ENCODE measurements at regions not wholly inside any gene's neighbourhood (a gene's known extent, or its start where the extent isn't known, plus 50 kb on each side); places are given as distances from the start of the nearest gene placed in this dataset.
A peak's percentile ranks its signal among the peaks of the same experiment; 100 is the strongest.
"Not testable (repeated sequence)": the region's sequence is repeated elsewhere in the genome, so short reads cannot be mapped to it uniquely, and the experiment has no call there.

DNA sequence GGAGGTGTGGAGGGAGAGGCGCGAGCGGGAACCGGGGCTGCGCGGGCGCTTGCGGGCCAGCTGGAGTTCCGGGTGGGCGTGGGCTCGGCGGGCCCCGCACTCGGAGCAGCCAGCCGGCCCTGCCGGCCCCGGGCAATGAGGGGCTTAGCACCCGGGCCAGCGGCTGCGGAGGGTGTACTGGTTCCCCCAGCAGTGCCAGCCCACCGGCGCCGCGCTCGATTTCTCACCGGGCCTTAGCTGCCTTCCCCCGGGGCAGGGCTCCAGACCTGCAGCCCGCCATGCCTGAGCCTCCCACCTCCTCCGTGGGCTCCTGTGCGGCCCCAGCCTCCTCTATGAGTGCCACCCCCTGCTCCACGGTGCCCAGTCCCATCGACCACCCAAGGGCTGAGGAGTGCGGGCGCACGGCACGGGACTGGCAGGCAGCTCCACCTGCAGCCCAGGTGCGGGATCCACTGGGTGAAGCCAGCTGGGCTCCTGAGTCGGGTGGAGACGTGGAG, 141.4 kb downstream of the SPRY1 start:
- DNase-seq (ENCODE audit: low spot score), result not testable (repeated sequence)

DNA sequence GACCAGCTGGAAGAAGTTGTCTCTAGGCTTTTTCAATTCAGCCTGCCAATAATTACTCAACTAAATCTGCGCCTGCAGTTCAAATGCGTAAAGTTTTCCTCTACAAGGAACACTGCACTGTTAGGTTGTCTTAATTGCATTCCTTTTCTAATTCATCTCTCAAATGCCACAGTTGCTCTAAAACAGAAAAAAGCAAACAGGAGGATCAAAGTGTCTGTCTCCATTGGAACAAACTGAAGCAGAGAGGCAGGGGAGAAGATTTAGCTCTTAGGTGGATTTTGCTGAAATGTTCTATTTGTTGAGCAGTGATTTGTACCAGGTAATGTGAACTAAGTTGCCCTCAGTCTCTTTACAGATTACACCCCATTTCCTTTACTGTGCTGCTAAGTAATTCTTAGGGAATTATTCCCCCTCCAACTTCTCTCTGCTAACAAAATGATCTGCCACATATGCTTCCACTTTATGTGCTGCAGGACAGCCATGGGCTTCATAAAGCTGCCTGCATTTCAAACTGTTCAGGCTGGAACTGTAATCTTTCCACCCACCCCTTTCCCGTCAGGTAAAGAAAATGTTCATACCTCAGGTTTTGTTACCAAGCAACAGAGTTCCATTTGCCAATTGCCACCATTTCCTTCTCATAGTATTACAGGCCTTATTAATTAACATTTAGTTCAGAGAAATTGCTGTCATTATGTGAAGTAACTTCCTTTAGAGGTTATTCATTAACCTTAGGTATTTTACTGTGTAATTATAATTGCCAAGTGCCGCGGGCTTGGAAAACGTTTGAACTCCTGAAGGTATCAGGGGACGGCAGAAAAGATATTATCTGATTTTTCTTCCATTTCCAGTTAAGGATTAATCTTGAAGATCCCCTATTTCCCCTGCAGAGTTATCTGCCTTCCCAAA, 149.3 kb downstream of the SPRY1 start:
- peak; percentile 77 for DNase-seq (ENCODE audit: low spot score)

DNA sequence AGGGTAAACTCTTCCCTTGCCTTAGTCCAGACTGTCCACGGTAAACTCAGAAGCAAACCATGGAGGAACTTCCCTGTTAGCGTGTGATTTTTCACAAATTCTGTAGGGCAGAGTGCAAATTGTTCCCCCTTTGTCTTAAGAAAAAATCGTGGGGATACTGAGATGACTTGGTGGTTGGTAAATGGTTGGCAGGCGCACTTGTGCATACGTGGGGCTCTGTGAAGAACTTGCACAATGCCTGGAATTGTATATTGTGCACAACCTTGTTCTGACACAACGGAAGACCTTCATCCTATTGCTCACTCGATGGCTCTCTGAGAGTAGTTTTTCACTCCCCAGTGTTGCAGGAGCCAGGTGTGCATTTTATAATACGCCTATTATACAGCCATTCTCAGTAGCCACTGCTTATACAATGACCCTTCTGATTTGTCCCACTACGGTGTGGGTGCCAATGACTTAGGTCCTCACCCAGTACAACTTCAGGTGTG, 150.0 kb downstream of the SPRY1 start:
- peak; percentile 66 for DNase-seq (ENCODE audit: low spot score)

DNA sequence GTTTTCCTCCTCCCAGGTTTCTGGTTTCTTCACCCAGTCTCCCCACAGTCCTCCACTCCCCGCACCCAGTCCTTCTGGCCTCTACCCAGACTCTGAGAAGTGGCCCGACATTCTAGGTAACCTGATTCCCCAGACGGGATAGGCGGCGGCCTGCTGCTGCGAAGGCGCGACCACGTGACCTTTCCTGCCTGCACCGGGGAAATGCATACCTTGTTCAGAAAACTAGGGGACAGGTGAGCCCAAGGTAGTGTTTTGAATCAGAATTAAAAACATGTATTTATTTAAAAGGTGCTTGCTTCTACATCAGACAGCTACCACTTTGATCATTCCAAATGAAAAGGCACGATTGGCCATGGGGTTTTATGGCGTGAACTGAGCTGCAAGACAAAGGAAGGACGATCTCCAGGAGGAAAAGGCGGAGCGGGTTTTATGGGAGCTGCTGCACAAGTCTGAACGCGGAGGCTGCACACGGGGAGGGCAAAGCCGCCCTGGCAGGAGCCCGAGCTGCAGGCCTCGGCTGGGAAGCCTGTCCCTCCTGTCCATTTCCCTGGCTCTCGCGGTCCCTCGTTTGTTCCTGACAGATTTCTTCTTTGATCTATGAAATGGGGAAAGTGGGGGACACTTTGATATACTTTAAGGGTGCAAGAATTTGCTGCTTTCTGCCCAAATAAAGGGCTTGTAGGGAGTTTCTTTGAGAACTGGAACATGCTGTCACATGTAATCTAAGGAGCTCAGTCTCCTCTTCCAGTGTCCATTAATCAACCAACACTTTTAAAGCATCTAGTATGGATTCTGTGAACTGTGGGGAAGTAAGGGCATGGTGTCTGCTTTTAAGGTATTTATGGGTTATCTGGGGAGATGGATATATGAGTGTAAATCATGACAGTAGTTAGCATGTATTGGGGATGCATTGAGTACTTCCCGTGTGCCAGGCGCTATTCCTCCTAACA, 150.9 kb downstream of the SPRY1 start:
- peak; percentile 74 for DNase-seq (ENCODE audit: low spot score)

DNA sequence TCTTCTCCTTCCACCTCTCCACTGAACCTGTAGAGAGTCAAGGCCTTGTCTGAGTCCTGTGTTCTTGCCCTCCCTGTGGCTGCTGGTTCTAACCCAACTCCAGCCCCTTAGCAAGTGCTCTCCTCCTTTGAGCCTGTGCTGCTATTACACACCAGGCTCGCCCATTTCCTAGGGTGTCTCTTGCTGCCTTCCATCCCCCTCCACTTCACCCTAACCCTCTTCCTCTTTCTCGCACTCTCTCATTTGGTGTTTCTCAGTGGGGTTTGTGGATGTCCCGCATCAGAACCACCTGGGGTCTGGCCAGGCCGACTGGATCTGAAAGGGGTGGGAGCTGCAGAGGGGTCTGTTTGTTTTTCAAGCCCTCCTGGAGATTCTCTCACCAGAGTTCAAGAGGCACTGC, 156.7 kb downstream of the SPRY1 start:
- DNase-seq (ENCODE audit: low spot score), result no peak

DNA sequence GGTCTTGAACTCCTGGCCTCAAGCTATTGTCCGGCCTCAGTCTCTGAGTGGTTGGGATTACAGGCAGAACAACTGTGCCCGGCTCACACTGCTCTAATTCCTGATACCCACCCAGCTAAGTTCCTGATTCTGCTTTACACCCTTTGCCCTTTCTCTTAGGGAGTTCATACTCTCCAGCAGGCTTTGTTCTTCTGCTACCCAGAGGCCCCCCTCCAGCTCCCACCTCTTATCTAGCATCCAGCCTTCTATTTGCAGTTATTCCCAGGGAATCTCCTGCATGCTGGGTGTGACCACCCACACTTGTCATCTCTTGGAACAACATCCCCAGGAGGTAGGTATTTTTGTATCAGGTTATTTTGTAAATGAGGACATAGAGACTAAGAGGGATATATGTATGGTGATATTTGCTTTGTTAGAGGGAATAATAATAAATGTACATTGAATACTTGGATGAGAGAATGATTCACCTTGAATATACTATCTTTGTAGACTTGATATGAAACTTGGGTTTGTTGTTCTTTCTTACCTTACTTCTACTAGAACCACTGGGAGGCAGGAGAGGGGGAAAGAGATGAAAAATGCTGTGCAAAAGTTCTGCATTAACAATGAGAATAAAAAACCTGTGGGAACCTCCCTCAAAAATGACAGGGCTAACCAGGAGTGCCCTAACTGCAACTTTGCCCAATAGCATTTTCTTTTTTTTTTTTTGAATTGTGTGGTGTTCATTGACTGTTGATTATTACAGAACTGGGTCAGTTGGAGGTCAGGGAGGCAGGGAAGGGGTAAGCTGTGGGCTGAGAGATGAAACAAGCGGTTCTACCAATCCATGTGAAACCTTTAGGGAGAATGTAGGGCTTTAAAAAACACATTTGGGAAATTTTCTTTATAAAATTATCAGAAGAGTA, 157.4 kb downstream of the SPRY1 start:
- no peak for DNase-seq (ENCODE audit: low spot score)

DNA sequence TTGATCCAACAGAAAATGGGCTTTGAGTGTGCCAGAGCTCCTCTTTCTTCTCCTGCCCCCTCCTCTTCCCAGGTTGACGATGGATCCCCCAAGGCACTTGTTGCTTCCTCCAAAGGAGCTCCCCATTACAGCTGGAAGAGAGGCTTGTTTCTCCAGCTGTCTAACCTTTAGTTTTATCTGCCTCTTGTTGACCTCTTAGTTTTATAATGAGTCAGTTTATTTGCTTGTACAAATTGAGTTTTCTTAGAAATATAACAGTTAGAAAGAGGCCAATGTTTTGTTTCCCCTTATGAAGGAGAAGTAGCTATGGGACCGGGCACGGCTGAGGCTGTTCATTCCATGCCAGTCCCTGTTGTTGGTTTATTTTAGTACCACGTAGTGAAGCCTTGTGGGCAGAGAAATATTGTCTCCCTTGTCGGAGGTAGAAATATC, 158.2 kb downstream of the SPRY1 start:
- no peak for DNase-seq (ENCODE audit: low spot score)

DNA sequence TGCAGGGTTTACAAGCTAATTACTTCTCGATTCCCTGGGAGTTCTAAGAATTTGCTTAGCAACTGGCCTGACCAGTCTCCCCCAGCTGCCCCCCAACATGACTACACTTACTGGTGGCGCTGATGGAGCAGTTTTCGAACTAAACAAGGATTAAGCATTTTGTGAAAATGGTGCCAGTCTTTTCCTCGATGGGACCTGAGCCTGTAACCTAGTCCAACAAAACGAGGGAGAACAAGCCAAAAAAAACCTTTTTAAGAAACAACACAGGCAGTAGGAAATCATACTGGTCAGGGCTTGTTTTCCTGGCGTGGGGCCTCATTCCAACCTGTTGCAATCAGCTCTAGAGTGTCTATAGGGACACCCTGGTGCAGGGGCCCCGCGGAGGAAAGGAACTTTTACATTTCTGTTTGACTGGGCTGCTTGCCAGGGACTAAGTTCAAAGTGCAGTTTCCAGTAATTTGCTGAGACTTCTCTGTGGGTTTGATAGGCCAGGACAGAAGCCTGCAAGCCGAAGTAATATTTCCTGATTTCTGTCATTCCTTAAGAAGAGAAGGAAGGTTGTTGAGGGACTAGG, 158.7 kb downstream of the SPRY1 start:
- peak; percentile 63 for DNase-seq (ENCODE audit: low spot score)

DNA sequence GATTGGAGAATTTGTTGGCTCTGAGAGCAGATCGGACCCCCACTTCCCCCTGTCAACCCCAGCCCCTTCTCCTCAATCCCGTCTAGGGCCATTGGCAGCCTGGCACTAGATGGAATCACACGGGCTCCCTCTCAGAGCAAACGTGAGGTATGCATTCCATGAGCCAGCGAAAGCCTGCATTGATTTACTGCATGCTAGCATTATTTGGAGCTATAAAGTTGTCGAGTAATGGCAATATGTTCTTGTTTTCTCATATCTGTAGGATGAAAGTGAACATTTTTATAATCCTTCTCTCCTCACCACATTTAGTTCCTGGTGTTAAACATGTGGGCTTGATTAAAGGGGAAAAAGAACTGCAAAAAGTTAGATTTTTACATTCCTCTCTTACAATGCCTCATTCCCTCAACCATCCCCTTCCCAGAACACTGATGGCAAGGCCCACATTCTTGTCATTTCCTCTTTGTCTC, 159.2 kb downstream of the SPRY1 start:
- DNase-seq (ENCODE audit: low spot score), result peak; percentile 11

DNA sequence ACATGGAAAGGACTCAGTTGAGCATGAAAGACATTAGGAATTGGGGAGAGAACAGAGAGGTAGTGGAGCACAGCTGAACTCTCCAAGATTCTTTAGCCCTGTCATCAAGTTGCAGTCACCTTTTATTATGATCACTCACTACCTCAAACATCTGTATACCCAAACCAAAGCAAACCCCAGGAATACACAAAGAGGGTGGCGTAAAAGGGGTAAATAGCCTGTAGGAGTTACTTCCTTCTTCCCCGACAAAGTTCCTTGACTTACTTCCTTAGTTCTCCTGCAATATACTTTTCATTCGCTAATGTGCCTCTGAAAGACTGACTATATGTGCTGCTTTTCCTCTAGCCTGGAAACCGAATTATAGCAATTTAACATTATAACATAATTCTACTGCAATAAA, 159.9 kb downstream of the SPRY1 start:
- DNase-seq (ENCODE audit: low spot score), result no peak

DNA sequence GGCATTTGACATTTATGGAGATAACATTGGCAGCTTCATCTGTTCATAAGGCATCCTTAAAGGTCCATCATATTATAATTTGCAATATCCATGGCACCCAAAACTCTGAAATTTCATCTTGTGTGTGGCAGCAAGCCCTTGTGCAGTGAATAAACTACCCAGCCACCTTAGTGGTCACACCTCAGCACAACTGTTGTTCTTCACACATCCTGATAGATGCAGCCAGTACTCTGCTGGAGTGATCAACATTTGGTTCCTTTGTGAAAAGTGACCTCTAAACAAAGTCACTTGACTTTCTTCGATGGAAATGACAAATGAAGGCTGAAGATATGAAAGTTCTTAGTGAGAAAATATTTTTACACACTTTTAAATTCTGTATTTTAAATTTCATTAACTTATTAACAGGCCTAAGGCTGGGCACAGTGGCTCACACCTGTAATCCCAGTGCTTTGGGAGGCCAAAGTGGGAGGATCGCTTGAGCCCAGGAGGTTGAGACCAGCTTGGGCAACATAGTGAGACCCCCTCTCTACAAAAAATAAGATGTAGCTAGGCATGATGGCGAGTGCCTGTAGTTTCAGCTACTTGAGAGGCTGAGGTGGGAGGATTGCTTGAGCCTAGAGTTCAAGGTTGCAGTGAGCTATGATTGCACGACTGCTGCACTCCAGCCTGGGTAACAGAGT, 161.4 kb downstream of the SPRY1 start:
- DNase-seq (ENCODE audit: low spot score), result no peak

DNA sequence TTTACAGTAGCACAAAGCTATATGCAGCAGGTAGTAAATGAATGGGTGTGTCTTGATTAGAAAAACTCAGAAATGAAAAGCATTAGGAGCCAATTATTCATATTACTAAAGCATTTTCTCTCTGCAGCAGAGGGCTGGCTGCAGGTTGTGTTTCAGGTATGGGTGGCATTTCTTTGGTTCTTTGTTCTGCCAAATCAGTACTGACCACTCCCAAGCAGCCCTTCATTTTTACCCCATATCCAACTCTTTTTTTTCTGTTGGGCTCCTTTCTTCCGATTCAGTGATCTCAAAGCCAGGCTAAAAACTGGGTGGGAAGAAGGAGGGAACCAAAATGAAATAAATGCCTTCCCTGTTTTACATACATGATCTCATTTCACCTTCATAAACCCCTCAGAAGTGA, 162.3 kb downstream of the SPRY1 start:
- no peak for DNase-seq (ENCODE audit: low spot score)

DNA sequence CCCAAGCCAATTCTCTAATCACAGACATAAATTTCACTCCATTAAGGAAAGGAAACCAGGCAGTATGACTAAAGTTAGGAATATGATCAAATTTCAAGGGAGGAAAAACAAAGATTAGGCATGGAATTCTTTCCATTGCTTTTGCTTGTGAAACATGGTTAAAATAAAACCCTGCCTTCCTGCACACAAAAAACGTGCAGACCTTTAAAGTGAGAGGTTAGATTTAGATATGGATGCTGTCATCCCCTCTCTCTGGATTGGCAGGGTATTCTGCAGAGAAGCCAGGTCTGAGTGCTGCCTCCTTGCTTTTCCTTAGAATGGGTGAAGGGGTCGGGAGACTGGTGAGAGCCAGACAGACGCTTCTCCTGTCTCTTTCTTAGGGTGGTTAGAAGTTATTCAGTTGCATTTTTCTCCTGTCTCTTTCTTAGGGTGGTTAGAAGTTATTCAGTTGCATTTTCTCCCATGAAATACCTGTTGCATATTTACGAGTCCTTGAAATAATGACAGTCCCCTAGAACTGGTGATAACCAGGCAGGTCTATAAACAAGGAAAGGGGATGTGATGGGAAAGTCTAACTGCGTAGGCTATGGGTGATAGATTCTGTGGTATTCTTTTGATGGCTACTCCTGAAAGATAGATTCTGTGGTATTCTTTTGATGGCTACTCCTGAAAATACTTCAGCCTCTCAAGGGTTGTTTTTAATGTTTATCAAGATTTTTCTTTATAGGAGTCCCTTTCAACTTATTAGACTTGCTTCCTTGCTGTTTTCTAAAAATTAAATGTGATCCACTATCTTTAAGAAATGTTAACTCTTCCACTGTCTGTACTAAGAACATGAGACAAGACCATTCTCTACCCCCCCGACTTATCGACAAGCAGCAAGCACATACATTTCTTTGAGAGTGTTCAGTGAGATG, 163.6 kb downstream of the SPRY1 start:
- DNase-seq (ENCODE audit: low spot score), result no peak

DNA sequence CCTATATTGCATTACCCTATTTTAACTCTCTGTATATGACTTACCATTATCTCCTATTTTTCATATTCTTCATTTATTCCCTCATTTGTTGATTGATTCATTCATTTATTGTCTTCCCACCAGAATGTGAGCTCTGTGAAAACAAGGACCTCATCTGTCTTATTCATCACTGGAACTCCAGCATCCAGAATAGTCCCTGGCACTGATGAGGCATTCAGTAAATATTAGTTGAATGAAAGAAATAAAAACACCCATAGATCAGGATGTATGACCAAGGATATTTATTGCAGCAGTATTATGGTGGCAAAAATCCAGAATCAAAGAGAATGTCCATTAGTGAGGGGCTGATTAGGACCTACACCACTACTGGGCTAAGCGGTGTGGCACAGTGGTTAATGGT, 164.9 kb downstream of the SPRY1 start:
- DNase-seq (ENCODE audit: low spot score), result no peak

DNA sequence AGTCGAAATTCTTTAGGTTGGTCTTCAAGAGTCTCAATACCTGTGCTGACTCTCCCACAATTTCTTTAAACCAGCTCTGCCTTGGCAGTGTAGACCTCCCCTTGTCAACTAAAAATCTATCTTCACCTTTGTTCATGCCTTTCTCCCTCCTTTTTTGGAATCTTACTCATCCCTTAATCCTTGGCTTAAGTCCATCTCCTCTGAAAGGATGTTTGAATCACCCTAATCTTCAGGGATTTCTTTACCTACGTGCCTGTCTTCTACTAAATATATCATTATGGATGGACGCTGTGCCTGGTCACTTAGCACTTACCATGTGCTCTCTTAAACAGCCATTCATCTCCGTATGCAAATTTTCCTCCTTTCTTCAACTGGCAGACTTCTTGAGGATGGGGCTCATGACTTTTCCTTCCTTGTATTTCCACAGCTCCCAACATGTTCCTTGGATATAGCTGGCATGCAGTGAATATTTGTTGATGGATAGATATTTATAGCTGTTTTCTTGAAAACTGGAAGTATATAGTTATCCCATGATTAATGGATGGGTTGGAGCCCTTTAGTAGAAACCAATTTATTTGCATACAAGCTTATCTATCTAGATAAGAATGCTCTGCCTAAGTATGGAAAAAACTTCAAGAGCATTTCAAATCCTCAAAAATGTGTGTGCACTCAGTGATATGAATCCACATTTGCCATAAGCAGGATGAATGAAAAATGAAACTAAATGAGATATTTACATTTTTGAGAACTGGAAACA, 166.6 kb downstream of the SPRY1 start:
- DNase-seq (ENCODE audit: low spot score), result no peak

DNA sequence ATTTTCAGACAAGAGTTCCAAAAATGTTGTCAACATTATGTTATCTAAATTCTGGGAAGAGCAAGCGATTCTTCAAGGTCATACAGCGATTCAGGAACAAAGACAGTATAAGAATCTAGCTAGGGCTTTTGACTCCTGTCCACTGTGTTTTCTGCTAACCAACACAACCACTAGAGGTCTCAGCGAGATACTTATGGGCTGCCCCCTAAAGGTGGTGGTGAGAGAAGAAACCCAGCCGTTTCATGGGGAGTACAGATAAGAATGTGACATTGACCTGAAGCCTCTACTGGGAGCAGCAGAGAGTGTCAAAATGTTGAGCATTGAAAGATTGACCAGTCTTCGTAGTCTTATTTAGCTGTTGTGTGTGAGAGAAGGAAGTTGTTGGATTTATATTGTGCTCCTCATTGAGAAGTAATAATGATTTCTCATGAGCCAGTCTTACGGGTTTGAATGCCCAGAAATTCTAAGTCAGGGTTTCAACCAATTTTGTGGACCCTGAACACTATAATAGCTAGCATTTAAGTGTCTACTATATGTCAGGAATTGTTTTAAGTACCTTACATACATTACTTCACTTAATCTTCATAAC, 168.3 kb downstream of the SPRY1 start:
- DNase-seq (ENCODE audit: low spot score), result peak; percentile 87

DNA sequence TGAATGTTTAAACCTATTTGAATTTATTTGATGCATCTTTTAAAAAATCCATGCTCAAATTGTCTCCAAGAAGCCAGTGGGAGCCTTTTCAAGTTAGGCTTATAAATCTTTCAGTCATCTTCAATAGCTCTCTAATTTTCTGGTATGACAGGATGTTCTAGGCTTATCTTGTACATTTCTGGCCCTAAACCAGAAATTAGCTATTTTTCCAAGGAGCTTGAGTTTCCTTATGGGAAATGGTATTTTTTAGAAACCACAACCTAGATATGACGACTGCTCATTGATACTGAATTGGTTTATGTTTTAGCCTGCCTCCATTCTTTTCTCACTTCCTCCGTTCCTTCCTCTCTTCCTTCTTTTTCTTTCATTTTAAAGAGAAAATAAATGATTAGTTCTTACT, 172.3 kb downstream of the SPRY1 start:
- DNase-seq (ENCODE audit: low spot score), result no peak

DNA sequence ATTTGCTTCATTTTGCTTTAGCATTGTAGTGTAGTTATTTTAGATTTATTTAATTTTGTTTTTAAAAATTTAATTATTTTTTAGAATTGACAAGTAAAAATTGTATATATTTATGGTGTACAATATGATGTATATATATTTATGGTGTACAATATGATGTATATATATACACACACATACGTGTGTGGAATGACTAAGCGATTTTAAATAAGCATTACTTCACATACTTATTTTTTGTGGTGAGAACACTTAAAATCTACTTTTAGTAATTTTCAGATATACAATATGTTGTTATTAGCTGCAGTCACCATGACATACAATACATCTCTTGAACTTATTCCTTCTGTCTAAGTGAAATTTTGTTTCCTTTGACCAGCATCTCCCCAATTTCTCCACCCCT, 172.9 kb downstream of the SPRY1 start:
- no peak for DNase-seq (ENCODE audit: low spot score)
